ENCODE measurements at regions not wholly inside any gene's neighbourhood (a gene's known extent, or its start where the extent isn't known, plus 50 kb on each side); places are given as distances from the start of the nearest gene placed in this dataset.

DNA sequence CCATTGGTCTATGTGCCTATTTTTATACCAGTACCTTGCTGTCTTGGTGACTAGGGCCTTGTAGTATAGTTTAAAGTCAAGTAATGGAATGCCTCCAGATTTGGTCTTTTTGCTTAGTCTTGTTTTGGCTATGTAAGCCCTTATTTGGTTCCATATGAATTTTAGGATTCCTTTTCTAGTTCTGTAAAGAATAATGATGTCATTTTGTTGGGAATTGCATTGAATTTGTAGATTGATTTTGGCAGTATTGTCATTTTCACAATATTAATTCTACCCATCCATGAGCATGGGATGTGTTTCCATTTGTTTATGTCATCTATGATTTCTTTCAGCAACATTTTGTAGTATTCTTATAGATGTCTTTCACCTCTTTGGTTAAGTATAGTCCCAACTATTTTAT, 96.4 kb upstream of the PAK5 start:
- H3K27me3 Mint-ChIP-seq, result peaks cover 2% of the 10 kb centered on the region
- no peak overlapping the region for H3K4me3 Mint-ChIP-seq
- DNase-seq, result no peak
- H3K4me1 Mint-ChIP-seq, result no peaks in the 10 kb centered on the region
- no peaks in the 10 kb centered on the region for H3K36me3 Mint-ChIP-seq (ENCODE audit: low read depth)
- no peaks in the 10 kb centered on the region for H3K9me3 Mint-ChIP-seq
- ATAC-seq, result no peak
- H3K27ac Mint-ChIP-seq, result no peak overlapping the region

DNA sequence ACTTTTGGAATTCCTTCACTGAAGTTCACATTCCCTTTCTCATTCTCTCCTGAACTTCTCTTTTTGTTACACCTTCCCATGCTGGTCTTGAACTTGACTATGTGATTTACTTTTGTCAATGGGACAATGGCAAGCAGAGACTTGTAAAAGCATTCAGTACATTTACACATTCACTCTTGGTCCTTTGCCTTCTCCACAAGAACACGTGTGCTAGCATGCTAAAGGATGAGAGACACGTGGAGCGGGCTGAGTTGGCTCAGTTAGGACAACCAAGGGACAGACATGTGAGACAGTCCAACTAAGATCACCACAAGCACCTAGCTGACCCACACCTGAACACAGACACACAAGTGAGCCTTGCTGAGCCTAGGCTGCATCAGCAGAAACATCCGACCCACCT, 91.3 kb upstream of the PAK5 start:
- no peak for ATAC-seq
- no peak overlapping the region for H3K4me3 Mint-ChIP-seq
- H3K27me3 Mint-ChIP-seq, result no peaks in the 10 kb centered on the region
- H3K4me1 Mint-ChIP-seq, result no peaks in the 10 kb centered on the region
- H3K9me3 Mint-ChIP-seq, result no peaks in the 10 kb centered on the region
- H3K36me3 Mint-ChIP-seq (ENCODE audit: low read depth), result no peaks in the 10 kb centered on the region
- no peak for DNase-seq
- no peak overlapping the region for H3K27ac Mint-ChIP-seq

DNA sequence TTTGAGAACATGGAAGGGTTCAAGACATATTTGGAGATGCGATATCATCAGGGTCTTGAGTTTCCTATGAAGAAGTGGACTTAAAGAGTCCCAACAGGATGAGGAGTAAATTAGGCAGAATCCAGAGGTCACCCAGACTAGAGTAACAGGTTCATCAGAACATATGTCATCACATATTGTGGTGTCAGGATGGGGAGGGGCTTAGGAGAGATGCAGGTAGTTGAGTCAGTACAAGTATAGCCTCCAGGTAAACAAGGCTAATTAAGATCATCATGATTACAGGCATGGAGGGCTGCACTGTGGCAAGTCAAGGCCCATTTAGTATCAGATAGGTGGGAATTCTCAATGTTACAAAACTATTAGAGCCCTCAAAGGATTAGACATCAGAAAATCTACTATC, 90.1 kb upstream of the PAK5 start:
- Mint-ChIP-seq H3K4me1 (no peaks in the 10 kb centered on the region), H3K27me3 (no peaks in the 10 kb centered on the region), H3K27ac (no peak overlapping the region), H3K9me3 (no peaks in the 10 kb centered on the region), H3K4me3 (no peak overlapping the region), H3K36me3 (ENCODE audit: low read depth) (no peaks in the 10 kb centered on the region)
- ATAC-seq (no peak), DNase-seq (no peak)

DNA sequence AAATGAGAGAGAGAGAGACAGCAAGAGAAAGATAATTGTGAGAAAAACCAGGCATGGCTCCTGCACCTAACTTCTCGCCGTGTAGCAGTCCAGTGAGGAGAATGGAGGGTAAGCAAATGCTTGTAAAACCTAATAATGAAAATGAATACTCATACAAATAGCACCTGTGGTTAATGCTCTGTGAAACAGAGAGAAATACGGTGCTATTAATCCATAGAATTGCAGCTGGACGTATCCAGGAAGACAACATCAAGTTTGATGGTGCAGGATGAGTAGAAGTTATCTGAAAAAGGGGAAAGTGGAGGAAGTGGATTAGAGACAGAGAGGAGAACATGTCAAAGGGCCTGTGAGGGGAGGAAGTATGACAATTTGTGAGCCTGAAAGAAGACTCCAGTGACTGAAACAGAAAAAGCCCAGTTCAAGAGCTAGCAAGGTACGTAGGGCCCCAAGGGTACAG, 89.4 kb upstream of the PAK5 start:
- no peaks in the 10 kb centered on the region for H3K9me3 Mint-ChIP-seq
- H3K36me3 Mint-ChIP-seq (ENCODE audit: low read depth), result no peaks in the 10 kb centered on the region
- H3K27ac Mint-ChIP-seq, result no peak overlapping the region
- no peak for ATAC-seq
- H3K4me3 Mint-ChIP-seq, result no peak overlapping the region
- H3K27me3 Mint-ChIP-seq, result no peaks in the 10 kb centered on the region
- DNase-seq, result no peak
- H3K4me1 Mint-ChIP-seq, result no peaks in the 10 kb centered on the region

DNA sequence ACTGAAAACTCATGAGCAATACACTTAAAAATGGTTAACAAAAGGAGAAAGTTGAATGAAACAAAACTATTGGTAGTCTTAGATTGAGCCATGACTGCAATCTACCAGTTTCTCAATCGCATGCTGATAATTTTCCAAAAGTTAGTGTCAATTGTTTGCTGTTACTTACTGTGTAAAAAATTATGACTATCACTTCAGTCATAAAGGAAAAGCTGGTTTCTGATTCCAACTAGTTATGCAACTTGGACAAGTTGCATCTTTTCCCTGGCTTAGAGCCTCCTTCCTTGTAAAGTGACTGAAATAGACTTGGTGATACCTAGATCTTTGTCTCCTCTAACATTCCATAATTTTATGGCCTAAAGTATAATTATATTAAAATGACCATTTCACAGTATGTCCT, 88.3 kb upstream of the PAK5 start:
- no peaks in the 10 kb centered on the region for H3K36me3 Mint-ChIP-seq (ENCODE audit: low read depth)
- H3K27me3 Mint-ChIP-seq, result no peaks in the 10 kb centered on the region
- no peak for ATAC-seq
- H3K27ac Mint-ChIP-seq, result no peak overlapping the region
- H3K4me3 Mint-ChIP-seq, result no peak overlapping the region
- H3K9me3 Mint-ChIP-seq, result no peaks in the 10 kb centered on the region
- H3K4me1 Mint-ChIP-seq, result no peaks in the 10 kb centered on the region
- no peak for DNase-seq

DNA sequence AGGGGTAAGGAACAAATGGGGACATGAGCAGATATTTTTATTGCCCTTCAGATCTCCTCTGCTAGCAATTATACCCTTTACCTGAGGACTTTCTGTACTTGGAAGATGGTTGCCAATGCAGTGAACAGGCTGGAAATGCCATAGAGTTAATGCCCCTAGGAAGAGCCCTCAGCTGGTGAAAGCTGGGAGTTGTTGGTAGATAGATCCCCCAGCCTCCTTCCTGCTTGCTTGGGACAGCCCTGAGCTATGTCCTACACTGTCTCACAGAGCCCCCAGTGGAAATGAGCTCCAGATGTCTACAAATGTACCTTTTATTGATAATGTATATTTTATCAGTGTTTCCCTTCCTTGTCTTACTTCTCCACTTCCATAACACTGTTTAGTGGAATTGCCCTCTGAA, 87.6 kb upstream of the PAK5 start:
- H3K9me3 Mint-ChIP-seq, result no peaks in the 10 kb centered on the region
- H3K27ac Mint-ChIP-seq, result no peak overlapping the region
- no peaks in the 10 kb centered on the region for H3K27me3 Mint-ChIP-seq
- DNase-seq (no peak), ATAC-seq (no peak)
- H3K4me1 Mint-ChIP-seq, result no peaks in the 10 kb centered on the region
- no peaks in the 10 kb centered on the region for H3K36me3 Mint-ChIP-seq (ENCODE audit: low read depth)
- H3K4me3 Mint-ChIP-seq, result no peak overlapping the region

DNA sequence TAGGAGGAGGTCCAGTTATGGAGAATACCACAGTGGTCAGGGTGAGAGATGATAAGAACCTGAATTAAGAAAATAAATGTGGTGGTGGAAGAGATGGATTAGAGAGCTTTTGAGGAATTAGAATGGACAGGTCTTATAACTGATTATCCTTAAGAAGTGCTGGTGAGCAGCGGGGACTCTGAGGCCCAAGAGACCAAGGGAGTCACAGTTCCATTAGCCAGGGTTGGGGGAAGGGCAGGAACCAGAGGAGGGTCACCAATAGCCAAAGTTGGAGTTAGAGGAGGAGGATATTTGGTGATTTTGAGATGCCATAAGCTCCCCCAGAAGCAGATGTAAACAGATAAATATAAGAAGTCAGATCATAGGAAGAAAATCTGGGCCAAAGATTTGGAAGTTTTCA, 87.1 kb upstream of the PAK5 start:
- no peaks in the 10 kb centered on the region for H3K9me3 Mint-ChIP-seq
- DNase-seq, result no peak
- H3K27me3 Mint-ChIP-seq, result no peaks in the 10 kb centered on the region
- H3K4me1 Mint-ChIP-seq, result no peaks in the 10 kb centered on the region
- no peak overlapping the region for H3K4me3 Mint-ChIP-seq
- H3K36me3 Mint-ChIP-seq (ENCODE audit: low read depth), result no peaks in the 10 kb centered on the region
- ATAC-seq, result no peak
- no peak overlapping the region for H3K27ac Mint-ChIP-seq

DNA sequence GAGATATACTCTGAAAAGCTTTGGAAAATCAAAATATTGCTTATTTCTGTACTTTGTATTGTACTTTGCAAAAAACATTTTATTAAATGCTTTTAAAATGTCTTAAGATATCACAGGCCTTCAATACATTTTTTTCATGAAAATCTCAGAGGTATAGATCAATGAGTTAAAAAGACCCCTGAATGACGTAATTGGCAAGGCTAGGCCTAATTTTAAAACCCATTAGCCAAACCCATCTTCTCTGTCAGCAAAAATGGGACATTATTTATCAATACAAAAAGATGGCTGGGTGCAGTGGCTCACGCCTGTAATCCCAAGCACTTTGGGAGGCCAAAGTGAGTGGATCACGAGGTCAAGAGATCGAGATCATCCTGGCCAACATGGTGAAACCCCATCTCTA, 84.8 kb upstream of the PAK5 start:
- no peaks in the 10 kb centered on the region for H3K36me3 Mint-ChIP-seq (ENCODE audit: low read depth)
- H3K27me3 Mint-ChIP-seq, result no peaks in the 10 kb centered on the region
- H3K4me1 Mint-ChIP-seq, result no peaks in the 10 kb centered on the region
- H3K27ac Mint-ChIP-seq, result no peak overlapping the region
- no peak for ATAC-seq
- H3K4me3 Mint-ChIP-seq, result no peak overlapping the region
- no peak for DNase-seq
- no peaks in the 10 kb centered on the region for H3K9me3 Mint-ChIP-seq

DNA sequence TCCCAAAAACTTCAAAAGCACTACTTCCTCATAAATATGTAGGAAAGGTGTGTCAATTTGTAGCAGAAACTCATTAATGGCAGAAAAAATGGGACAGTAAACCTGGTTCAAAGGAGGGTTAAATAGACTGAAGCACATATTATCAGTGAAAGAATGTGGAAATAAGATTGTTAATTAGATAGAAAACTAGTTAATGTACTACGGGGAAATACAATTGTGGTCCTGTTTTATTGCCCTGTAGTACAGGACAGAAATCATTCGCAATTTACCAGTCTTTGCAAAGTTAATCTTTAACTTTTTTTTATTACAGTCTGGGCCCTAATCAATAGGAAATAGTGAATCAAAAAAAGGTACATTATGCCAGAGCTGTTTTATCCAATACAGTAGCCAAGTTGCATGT, 82.0 kb upstream of the PAK5 start:
- DNase-seq (no peak), ATAC-seq (no peak)
- Mint-ChIP-seq H3K4me3 (no peak overlapping the region), H3K9me3 (no peaks in the 10 kb centered on the region), H3K27ac (no peak overlapping the region), H3K27me3 (no peaks in the 10 kb centered on the region), H3K4me1 (no peaks in the 10 kb centered on the region), H3K36me3 (ENCODE audit: low read depth) (no peaks in the 10 kb centered on the region)

DNA sequence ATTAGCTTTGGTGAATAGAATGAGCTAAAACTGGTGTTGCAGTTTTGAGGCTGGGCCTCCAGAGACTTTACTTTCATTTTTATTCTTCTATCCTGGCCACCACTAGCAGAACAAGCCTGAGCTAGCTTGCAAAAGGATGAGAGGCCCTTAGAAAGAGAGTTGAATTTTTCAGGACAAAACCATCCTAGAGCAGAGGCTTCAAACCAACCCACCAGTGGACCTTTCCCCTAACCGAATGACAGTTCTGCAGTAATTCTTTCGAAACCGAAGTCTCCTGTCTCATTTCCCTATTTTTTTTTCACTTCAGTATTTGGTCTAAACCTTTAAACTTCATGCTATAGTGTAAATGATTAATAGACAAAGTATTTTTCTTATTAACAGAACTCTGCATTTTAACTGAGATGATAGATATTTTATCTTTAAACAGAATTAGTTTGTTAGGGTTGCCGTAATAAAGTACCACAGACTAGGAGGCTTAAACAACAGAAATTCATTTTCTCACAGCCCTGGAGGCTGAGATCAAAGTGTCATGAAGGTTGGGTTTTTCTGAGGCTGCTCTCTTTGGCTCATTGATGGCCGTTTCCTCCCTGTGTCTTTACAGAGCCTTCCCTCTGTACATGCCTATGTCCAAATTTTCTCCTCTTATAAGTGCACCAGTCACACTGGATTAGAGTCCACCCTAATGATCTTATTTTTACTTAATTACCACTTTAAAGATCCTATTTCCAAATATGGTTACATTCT, 80.6 kb upstream of the PAK5 start:
- H3K4me1 Mint-ChIP-seq, result no peaks in the 10 kb centered on the region
- no peak for ATAC-seq
- H3K4me3 Mint-ChIP-seq, result no peak overlapping the region

DNA sequence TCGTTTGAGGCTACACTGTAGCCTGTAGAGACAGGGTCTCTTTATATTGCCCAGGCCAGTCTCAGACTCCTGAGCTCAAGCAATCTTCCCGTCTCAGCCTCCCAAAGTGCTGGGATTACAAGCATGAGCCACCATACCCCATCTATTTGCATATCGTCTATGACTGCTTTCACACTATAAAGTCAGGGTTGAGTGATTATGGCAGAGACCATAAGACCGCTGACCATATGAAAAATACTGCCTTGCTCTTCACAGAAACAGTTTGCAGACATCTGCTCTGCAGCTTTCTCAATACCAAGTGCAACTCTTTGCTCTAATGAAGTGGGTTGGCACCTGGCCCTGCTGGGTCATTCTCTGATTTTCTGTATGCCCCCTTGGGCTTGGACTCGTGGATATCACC, 79.5 kb upstream of the PAK5 start:
- H3K4me3 Mint-ChIP-seq, result no peak overlapping the region
- DNase-seq (no peak), ATAC-seq (no peak)
- H3K9me3 Mint-ChIP-seq, result no peaks in the 10 kb centered on the region
- H3K36me3 Mint-ChIP-seq (ENCODE audit: low read depth), result no peaks in the 10 kb centered on the region
- H3K4me1 Mint-ChIP-seq, result no peaks in the 10 kb centered on the region
- H3K27ac Mint-ChIP-seq, result no peak overlapping the region
- H3K27me3 Mint-ChIP-seq, result peaks cover 1% of the 10 kb centered on the region

More for the DNA sequence above, 80.6 kb upstream of the PAK5 start:
- no peak for DNase-seq
- Mint-ChIP-seq H3K9me3 (no peaks in the 10 kb centered on the region), H3K27ac (no peak overlapping the region), H3K36me3 (ENCODE audit: low read depth) (no peaks in the 10 kb centered on the region), H3K27me3 (no peaks in the 10 kb centered on the region)

DNA sequence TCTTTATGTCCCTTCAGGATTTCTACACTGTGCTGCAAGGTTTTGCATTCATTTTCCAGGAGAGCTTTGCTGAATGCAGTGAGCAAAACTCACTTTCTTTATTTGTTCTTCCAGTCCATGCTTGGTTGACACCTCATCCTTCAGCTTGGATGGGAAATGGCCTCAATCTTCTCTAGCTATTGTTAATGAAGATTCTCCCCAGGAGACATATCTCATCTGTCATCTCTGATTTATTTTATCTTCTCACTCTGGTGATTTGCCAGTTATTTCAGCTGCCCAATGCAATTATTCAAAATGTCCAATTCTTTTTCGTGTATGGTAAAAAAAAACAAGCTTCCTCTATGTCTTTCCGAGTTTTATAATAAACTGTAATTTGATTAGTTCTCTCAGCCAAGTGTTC, 77.9 kb upstream of the PAK5 start:
- Mint-ChIP-seq H3K27ac (no peak overlapping the region), H3K4me1 (no peaks in the 10 kb centered on the region), H3K27me3 (peaks cover 2% of the 10 kb centered on the region), H3K36me3 (ENCODE audit: low read depth) (no peaks in the 10 kb centered on the region), H3K4me3 (no peak overlapping the region), H3K9me3 (no peaks in the 10 kb centered on the region)
- ATAC-seq (no peak), DNase-seq (no peak)

DNA sequence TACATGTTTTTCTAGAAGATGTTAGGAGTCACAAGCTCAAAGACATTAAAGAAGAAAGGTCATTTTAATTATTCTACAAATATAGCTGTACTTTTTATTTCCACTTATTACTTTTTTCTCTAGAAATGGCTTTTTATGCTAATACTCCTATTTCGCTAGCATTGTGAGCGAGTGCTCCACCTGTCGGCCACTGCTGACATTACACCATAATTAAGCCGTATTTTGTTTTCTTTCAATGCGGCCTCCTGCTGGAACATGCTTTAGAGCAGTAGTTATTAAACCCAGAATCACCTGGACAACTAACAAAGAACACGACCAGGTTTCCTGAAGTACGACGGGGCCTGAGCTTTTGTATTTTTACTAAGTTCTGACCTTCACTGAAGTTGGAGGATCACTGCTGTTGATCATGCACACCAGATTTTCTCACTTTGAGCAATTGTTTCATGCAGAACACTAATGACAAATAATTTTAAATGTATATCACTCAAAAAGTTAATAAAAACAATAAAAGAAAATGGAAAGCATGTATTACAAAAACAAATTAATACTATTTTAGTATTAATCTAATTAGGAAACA, 74.1 kb upstream of the PAK5 start:
- ATAC-seq (no peak), DNase-seq (peak; percentile 47)
- Mint-ChIP-seq H3K4me3 (no peak overlapping the region), H3K27ac (no peak overlapping the region), H3K27me3 (peaks cover 8% of the 10 kb centered on the region), H3K36me3 (ENCODE audit: low read depth) (no peaks in the 10 kb centered on the region), H3K4me1 (no peaks in the 10 kb centered on the region), H3K9me3 (no peaks in the 10 kb centered on the region)

DNA sequence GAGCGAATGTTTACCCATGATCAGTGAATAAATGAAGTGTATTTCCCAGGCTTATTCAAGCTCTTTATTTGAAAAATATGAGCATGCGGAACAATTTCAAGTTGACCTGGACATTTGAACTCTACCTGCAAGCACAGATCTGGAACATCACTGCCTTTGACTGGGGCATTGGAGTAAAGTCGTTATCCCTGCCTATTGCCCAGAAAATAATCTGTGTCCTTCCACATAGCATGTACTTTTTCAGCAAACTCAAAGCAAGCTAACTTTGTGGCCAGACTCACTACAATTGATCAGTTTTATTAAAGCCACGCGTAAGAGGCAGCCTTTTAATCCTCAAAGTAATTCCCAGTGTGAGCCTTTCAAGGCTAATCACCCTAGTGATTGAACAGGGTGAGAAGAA, 73.4 kb upstream of the PAK5 start:
- H3K4me3 Mint-ChIP-seq, result no peak overlapping the region
- no peaks in the 10 kb centered on the region for H3K9me3 Mint-ChIP-seq
- no peaks in the 10 kb centered on the region for H3K4me1 Mint-ChIP-seq
- ATAC-seq (no peak), DNase-seq (no peak)
- peaks cover 8% of the 10 kb centered on the region for H3K27me3 Mint-ChIP-seq
- H3K36me3 Mint-ChIP-seq (ENCODE audit: low read depth), result no peaks in the 10 kb centered on the region
- no peak overlapping the region for H3K27ac Mint-ChIP-seq

DNA sequence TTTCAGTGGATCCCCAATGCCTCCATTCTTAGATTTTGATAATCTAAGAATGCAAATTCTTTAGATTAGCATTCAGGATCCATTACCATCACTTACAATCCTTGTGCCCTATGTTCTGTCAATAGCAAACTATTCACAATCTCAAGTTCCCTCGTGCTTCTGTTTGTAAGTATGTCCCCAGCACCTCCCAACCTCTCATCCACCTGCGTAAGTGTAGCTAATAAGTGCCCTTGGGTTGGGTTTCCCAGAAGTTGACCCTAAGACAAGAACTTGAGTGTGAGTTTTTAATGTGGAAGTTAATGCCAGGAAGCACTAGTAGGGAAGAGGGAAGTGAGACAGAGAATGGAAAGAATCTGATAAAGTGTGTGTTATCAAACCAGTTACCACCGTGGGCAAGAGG, 72.6 kb upstream of the PAK5 start:
- Mint-ChIP-seq H3K27ac (no peak overlapping the region), H3K9me3 (no peaks in the 10 kb centered on the region), H3K4me1 (no peaks in the 10 kb centered on the region), H3K36me3 (ENCODE audit: low read depth) (no peaks in the 10 kb centered on the region), H3K4me3 (no peak overlapping the region), H3K27me3 (peaks cover 8% of the 10 kb centered on the region)
- ATAC-seq (no peak), DNase-seq (no peak)

DNA sequence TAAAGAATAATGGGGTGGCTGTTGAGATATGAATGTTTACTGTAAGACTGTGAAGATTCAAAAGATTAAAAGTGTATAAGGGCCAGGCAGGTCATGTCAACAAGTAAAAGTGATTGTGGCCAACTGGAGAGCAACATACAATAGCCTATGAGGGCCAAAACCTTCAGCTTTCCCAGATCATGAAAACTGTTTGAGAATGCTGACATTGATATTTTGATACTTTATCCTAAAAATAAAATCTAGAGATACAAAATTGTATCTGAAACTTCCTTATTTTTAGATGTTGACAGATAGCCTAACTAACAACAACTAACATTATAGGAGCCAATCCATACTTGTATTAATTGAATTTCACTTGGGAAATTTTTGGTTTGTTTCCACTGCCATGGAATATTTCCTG, 70.3 kb upstream of the PAK5 start:
- Mint-ChIP-seq H3K27ac (no peak overlapping the region), H3K4me1 (no peaks in the 10 kb centered on the region), H3K36me3 (ENCODE audit: low read depth) (no peaks in the 10 kb centered on the region), H3K9me3 (no peaks in the 10 kb centered on the region), H3K27me3 (peaks cover 11% of the 10 kb centered on the region), H3K4me3 (no peak overlapping the region)
- ATAC-seq, result no peak
- no peak for DNase-seq

All from activated naive CD8-positive, alpha-beta T cell treated with anti-CD3 and anti-CD28 coated beads, Interleukin-2, amount 50 U/mL, for 24 hours (primary cell).